ENCODE measurements at regions not wholly inside any gene's neighbourhood (a gene's known extent, or its start where the extent isn't known, plus 50 kb on each side); places are given as distances from the start of the nearest gene placed in this dataset.
"Not testable (repeated sequence)": the region's sequence is repeated elsewhere in the genome, so short reads cannot be mapped to it uniquely, and the experiment has no call there.

DNA sequence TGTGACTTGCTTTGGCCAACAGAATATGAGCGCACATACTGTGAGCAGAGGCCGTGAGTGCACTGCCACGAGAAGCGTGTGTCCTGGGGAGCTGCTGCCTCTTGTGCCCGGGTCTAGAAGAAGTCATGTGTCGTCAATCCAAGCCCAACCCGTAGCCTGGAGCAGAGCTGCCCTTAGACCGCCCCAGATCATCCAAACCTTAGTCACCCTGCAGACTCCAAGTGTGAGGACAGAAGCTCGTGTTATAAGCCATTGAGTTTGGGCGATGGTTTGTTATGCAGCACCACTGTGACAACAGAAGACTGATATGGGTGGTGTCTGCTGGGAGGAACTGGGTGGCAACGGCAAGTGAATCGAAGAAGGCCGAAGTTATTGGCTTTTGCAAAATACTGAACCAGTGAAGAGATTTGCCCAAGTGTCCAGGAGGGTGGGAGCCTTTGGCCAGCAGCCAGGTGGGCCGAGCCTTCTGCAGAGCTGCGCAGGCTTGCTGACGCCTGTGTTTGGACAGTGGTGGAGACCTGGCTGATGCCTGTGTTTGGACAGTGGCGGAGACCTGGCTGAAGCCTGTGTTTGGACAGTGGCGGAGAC, 101.3 kb upstream of the SULF2 start:
- H3K27me3 ChIP-seq (ENCODE audit: control insufficient read depth in 1 of 2, insufficient read depth in 2 of 2, low read length in 2 of 2) = no peaks in the 10 kb centered on the region
- no peaks in the 10 kb centered on the region for H3K9me3 ChIP-seq (ENCODE audit: control insufficient read depth in 1 of 2, low read length in 2 of 2)
- H3K9ac ChIP-seq (ENCODE audit: low read depth in 1 of 2, low read length in 2 of 2) = no peak overlapping the region
- no peak overlapping the region for H3K27ac ChIP-seq (ENCODE audit: low read depth, low read length)
- no peak overlapping the region for H3K4me3 ChIP-seq (ENCODE audit: low read depth in 1 of 2, low read length in 2 of 2)
- H3K36me3 ChIP-seq (ENCODE audit: control insufficient read depth in 1 of 2, insufficient read depth in 2 of 2, low read length in 2 of 2) = no peaks in the 10 kb centered on the region
- no peaks in the 10 kb centered on the region for H3K4me1 ChIP-seq (ENCODE audit: control insufficient read depth in 1 of 2, insufficient read depth in 2 of 2, low read length in 2 of 2)

DNA sequence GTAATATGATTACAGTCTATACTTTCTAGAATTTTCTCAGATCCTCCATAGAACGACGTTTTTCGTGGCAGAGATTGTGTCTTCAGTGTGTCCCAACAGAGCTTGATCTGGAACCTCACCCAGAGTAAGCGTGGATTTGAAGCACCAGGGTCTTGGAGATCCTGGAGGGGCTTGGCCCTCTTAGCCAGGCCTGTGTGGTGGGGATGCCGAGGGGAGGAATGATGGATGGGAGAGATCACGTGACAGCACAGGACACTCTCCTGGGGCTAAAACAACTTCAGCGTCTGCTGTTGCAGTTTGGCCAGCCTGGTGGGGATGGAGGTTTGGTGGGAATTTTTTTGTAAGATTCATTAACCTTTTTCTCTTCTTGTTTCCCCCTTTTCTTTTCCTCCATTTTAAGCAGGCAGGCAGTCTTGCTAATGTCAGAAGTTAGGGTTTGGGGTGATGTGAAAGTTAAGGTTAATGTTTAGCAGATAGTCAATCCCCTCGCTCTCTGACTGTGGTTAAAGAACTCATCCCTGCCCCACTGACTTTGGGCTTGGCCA, 100.7 kb upstream of the SULF2 start:
- H3K9me3 ChIP-seq (ENCODE audit: control insufficient read depth in 1 of 2, low read length in 2 of 2) = no peaks in the 10 kb centered on the region
- no peaks in the 10 kb centered on the region for H3K36me3 ChIP-seq (ENCODE audit: control insufficient read depth in 1 of 2, insufficient read depth in 2 of 2, low read length in 2 of 2)
- H3K27me3 ChIP-seq (ENCODE audit: control insufficient read depth in 1 of 2, insufficient read depth in 2 of 2, low read length in 2 of 2) = no peaks in the 10 kb centered on the region
- H3K4me3 ChIP-seq (ENCODE audit: low read depth in 1 of 2, low read length in 2 of 2) = no peak overlapping the region
- H3K27ac ChIP-seq (ENCODE audit: low read depth, low read length) = no peak overlapping the region
- H3K4me1 ChIP-seq (ENCODE audit: control insufficient read depth in 1 of 2, insufficient read depth in 2 of 2, low read length in 2 of 2) = no peaks in the 10 kb centered on the region
- no peak overlapping the region for H3K9ac ChIP-seq (ENCODE audit: low read depth in 1 of 2, low read length in 2 of 2)

DNA sequence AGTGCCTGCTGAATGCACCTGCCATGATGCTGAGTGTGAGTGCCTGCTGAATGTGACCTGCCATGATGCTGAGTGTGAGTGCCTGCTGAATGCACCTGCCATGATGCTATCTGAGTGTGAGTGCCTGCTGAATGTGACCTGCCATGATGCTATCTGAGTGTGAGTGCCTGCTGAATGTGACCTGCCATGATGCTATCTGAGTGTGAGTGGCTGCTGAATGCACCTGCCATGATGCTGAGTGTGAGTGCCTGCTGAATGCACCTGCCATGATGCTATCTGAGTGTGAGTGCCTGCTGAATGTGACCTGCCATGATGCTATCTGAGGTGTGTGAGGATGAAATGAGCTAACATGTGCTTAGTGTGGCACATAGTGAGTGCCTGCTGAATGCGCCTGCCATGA, 98.7 kb upstream of the SULF2 start:
- not testable (repeated sequence) for H3K9me3 ChIP-seq (ENCODE audit: control insufficient read depth in 1 of 2, low read length in 2 of 2)

DNA sequence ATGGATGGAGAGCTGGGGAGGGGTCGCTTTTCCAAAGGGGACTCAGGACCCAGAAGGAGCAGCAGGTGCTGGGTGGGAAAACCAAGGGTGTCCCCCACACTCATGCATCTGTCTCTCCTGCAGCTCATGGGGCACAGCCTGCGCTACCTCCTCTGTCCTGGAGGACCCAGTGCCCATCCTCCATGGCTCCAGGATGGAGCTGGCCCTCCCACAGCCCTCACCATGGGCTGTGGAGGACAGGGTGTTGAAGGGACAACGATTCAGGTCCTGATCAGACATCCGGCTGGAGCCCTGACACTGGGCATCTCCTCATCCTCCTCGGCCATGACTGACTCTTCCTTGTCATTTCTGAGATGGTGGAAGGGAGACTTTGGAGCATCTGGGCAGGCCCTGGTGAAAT, 97.9 kb upstream of the SULF2 start:
- no peak overlapping the region for H3K27ac ChIP-seq (ENCODE audit: low read depth, low read length)
- no peaks in the 10 kb centered on the region for H3K27me3 ChIP-seq (ENCODE audit: control insufficient read depth in 1 of 2, insufficient read depth in 2 of 2, low read length in 2 of 2)
- no peak overlapping the region for H3K9ac ChIP-seq (ENCODE audit: low read depth in 1 of 2, low read length in 2 of 2)
- H3K9me3 ChIP-seq (ENCODE audit: control insufficient read depth in 1 of 2, low read length in 2 of 2) = no peaks in the 10 kb centered on the region
- no peak overlapping the region for H3K4me3 ChIP-seq (ENCODE audit: low read depth in 1 of 2, low read length in 2 of 2)
- no peaks in the 10 kb centered on the region for H3K4me1 ChIP-seq (ENCODE audit: control insufficient read depth in 1 of 2, insufficient read depth in 2 of 2, low read length in 2 of 2)
- no peaks in the 10 kb centered on the region for H3K36me3 ChIP-seq (ENCODE audit: control insufficient read depth in 1 of 2, insufficient read depth in 2 of 2, low read length in 2 of 2)

More for the DNA sequence above, 98.7 kb upstream of the SULF2 start:
- not testable (repeated sequence) for H3K27ac ChIP-seq (ENCODE audit: low read depth, low read length); H3K27me3 ChIP-seq (ENCODE audit: control insufficient read depth in 1 of 2, insufficient read depth in 2 of 2, low read length in 2 of 2); H3K36me3 ChIP-seq (ENCODE audit: control insufficient read depth in 1 of 2, insufficient read depth in 2 of 2, low read length in 2 of 2); H3K9ac ChIP-seq (ENCODE audit: low read depth in 1 of 2, low read length in 2 of 2); H3K4me1 ChIP-seq (ENCODE audit: control insufficient read depth in 1 of 2, insufficient read depth in 2 of 2, low read length in 2 of 2); H3K4me3 ChIP-seq (ENCODE audit: low read depth in 1 of 2, low read length in 2 of 2)

DNA sequence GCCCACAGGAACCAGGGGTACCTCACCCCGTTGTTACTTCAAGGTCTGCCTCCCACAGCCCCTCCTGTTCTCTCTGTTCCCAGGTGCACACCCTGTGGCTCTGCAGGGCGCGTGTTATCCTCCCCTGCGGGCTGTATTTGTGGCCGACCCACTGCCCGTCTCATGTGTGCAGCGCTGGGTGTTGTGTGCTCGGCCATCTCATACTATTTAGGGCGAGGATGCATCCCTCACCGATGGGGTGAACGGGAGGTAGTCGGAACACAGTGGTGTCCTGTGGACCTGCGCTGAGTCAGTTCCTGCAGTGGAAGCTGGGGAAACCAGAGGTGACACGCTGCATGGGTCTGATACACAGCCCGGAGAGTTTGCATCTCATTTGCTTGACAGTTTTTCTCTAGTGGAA, 94.5 kb upstream of the SULF2 start:
- H3K27me3 ChIP-seq (ENCODE audit: control insufficient read depth in 1 of 2, insufficient read depth in 2 of 2, low read length in 2 of 2) = no peaks in the 10 kb centered on the region
- H3K36me3 ChIP-seq (ENCODE audit: control insufficient read depth in 1 of 2, insufficient read depth in 2 of 2, low read length in 2 of 2) = no peaks in the 10 kb centered on the region
- H3K9ac ChIP-seq (ENCODE audit: low read depth in 1 of 2, low read length in 2 of 2) = no peak overlapping the region
- no peaks in the 10 kb centered on the region for H3K4me1 ChIP-seq (ENCODE audit: control insufficient read depth in 1 of 2, insufficient read depth in 2 of 2, low read length in 2 of 2)
- no peaks in the 10 kb centered on the region for H3K9me3 ChIP-seq (ENCODE audit: control insufficient read depth in 1 of 2, low read length in 2 of 2)
- H3K27ac ChIP-seq (ENCODE audit: low read depth, low read length) = no peak overlapping the region
- H3K4me3 ChIP-seq (ENCODE audit: low read depth in 1 of 2, low read length in 2 of 2) = no peak overlapping the region

DNA sequence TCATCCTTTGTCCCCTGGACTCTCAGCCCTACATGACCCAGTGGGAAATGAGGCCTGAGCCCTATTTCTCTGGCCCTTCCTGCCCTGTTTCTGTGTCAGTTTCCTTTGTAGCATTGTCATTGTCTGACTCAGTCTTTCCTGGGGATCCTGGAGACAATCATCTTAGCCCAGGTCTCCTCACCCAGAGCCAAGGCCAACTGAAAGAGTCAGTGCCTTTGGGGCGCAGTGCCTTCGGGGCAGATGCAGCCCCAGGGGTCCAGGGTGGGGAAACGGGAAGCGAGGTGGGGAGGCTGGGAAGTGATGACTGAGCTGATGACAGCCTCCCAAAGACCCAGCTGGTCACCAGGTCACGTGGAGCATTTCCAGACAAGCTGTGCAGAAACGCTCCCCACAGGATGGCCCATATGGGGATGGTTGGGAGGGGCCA, 93.3 kb upstream of the SULF2 start:
- no peak overlapping the region for H3K9ac ChIP-seq (ENCODE audit: low read depth in 1 of 2, low read length in 2 of 2)
- no peak overlapping the region for H3K4me3 ChIP-seq (ENCODE audit: low read depth in 1 of 2, low read length in 2 of 2)
- H3K27me3 ChIP-seq (ENCODE audit: control insufficient read depth in 1 of 2, insufficient read depth in 2 of 2, low read length in 2 of 2) = no peaks in the 10 kb centered on the region
- no peaks in the 10 kb centered on the region for H3K36me3 ChIP-seq (ENCODE audit: control insufficient read depth in 1 of 2, insufficient read depth in 2 of 2, low read length in 2 of 2)
- H3K27ac ChIP-seq (ENCODE audit: low read depth, low read length) = no peak overlapping the region
- no peaks in the 10 kb centered on the region for H3K4me1 ChIP-seq (ENCODE audit: control insufficient read depth in 1 of 2, insufficient read depth in 2 of 2, low read length in 2 of 2)
- H3K9me3 ChIP-seq (ENCODE audit: control insufficient read depth in 1 of 2, low read length in 2 of 2) = no peaks in the 10 kb centered on the region

- H3K27me3 ChIP-seq (ENCODE audit: control insufficient read depth in 1 of 2, insufficient read depth in 2 of 2, low read length in 2 of 2) = no peaks in the 10 kb centered on the region
Observed at GRCh38 chr20:47876311-47877088, 91.2 kb upstream of the SULF2 start.

GRCh38 chr20:47875297-47876025, 90.2 kb upstream of the SULF2 start:
- no peak overlapping the region for H3K27ac ChIP-seq (ENCODE audit: low read depth, low read length)
- H3K4me3 ChIP-seq (ENCODE audit: low read depth in 1 of 2, low read length in 2 of 2) = no peak overlapping the region

More at GRCh38 chr20:47876311-47877088, 91.2 kb upstream of the SULF2 start:
- H3K4me3 ChIP-seq (ENCODE audit: low read depth in 1 of 2, low read length in 2 of 2) = no peak overlapping the region
- no peaks in the 10 kb centered on the region for H3K36me3 ChIP-seq (ENCODE audit: control insufficient read depth in 1 of 2, insufficient read depth in 2 of 2, low read length in 2 of 2)
- no peak overlapping the region for H3K27ac ChIP-seq (ENCODE audit: low read depth, low read length)
- no peak overlapping the region for H3K9ac ChIP-seq (ENCODE audit: low read depth in 1 of 2, low read length in 2 of 2)
- no peaks in the 10 kb centered on the region for H3K4me1 ChIP-seq (ENCODE audit: control insufficient read depth in 1 of 2, insufficient read depth in 2 of 2, low read length in 2 of 2)
- H3K9me3 ChIP-seq (ENCODE audit: control insufficient read depth in 1 of 2, low read length in 2 of 2) = no peaks in the 10 kb centered on the region

DNA sequence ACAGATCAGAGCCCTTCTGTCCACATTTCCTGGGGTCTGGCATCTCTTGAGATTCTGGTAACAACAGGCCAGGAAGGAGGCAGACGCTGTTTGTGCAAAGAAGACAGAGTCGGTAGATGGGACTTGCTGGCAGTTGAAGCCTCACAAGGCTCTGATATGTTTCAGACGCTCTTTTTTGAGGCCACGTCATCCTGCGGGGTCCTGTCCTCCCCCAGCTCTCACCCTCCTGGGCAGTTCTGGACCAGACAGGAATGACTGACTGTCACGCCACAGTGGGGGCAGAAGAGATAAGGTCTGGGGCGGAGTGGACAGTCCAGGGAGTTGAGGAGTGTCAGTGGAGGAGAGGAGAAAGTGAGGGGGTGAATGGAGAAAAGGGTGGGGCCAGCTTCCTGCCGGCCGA, 87.1 kb upstream of the SULF2 start:
- no peaks in the 10 kb centered on the region for H3K9me3 ChIP-seq (ENCODE audit: control insufficient read depth in 1 of 2, low read length in 2 of 2)
- H3K36me3 ChIP-seq (ENCODE audit: control insufficient read depth in 1 of 2, insufficient read depth in 2 of 2, low read length in 2 of 2) = no peaks in the 10 kb centered on the region
- H3K27ac ChIP-seq (ENCODE audit: low read depth, low read length) = no peak overlapping the region
- no peaks in the 10 kb centered on the region for H3K4me1 ChIP-seq (ENCODE audit: control insufficient read depth in 1 of 2, insufficient read depth in 2 of 2, low read length in 2 of 2)
- no peaks in the 10 kb centered on the region for H3K27me3 ChIP-seq (ENCODE audit: control insufficient read depth in 1 of 2, insufficient read depth in 2 of 2, low read length in 2 of 2)
- no peak overlapping the region for H3K9ac ChIP-seq (ENCODE audit: low read depth in 1 of 2, low read length in 2 of 2)
- H3K4me3 ChIP-seq (ENCODE audit: low read depth in 1 of 2, low read length in 2 of 2) = no peak overlapping the region

More at GRCh38 chr20:47875297-47876025, 90.2 kb upstream of the SULF2 start:
- H3K36me3 ChIP-seq (ENCODE audit: control insufficient read depth in 1 of 2, insufficient read depth in 2 of 2, low read length in 2 of 2) = no peaks in the 10 kb centered on the region
- H3K4me1 ChIP-seq (ENCODE audit: control insufficient read depth in 1 of 2, insufficient read depth in 2 of 2, low read length in 2 of 2) = no peaks in the 10 kb centered on the region
- no peaks in the 10 kb centered on the region for H3K27me3 ChIP-seq (ENCODE audit: control insufficient read depth in 1 of 2, insufficient read depth in 2 of 2, low read length in 2 of 2)
- no peak overlapping the region for H3K9ac ChIP-seq (ENCODE audit: low read depth in 1 of 2, low read length in 2 of 2)
- H3K9me3 ChIP-seq (ENCODE audit: control insufficient read depth in 1 of 2, low read length in 2 of 2) = no peaks in the 10 kb centered on the region

DNA sequence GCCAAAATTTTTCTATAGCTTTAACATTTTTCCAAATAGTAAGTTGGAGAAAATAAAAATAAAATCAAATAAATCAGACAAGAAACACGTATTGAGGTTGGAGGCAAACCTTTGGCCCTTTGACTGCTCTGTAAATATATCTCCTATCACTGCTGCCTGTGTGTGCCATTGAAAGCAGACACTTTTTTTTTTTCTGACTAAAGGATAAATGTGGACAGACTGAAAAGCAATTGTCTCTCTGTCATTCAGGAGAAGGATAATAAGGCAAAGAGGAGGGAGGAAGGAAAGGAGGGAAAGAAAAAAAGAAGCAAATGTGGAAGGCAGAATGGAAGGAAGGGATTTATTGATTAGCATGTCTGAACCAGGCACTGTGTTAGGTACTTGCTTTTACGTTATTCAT, 85.2 kb upstream of the SULF2 start:
- Histone ChIP-seq H3K27ac (ENCODE audit: low read depth, low read length) (no peak overlapping the region), H3K9ac (ENCODE audit: low read depth in 1 of 2, low read length in 2 of 2) (no peak overlapping the region), H3K9me3 (ENCODE audit: control insufficient read depth in 1 of 2, low read length in 2 of 2) (no peaks in the 10 kb centered on the region), H3K36me3 (ENCODE audit: control insufficient read depth in 1 of 2, insufficient read depth in 2 of 2, low read length in 2 of 2) (no peaks in the 10 kb centered on the region), H3K27me3 (ENCODE audit: control insufficient read depth in 1 of 2, insufficient read depth in 2 of 2, low read length in 2 of 2) (no peaks in the 10 kb centered on the region), H3K4me1 (ENCODE audit: control insufficient read depth in 1 of 2, insufficient read depth in 2 of 2, low read length in 2 of 2) (no peaks in the 10 kb centered on the region), H3K4me3 (ENCODE audit: low read depth in 1 of 2, low read length in 2 of 2) (no peak overlapping the region)
